ENCODE measurements at regions not wholly inside any gene's neighbourhood (a gene's known extent, or its start where the extent isn't known, plus 50 kb on each side); places are given as distances from the start of the nearest gene placed in this dataset.
"Not testable (repeated sequence)": the region's sequence is repeated elsewhere in the genome, so short reads cannot be mapped to it uniquely, and the experiment has no call there.

- Histone ChIP-seq H3K27me3 (ENCODE audit: control insufficient read depth in 1 of 2, insufficient read depth in 2 of 2, low read length in 2 of 2) (no peaks in the 10 kb centered on the region), H3K9ac (ENCODE audit: low read depth in 1 of 2, low read length in 2 of 2) (no peak overlapping the region), H3K4me1 (ENCODE audit: control insufficient read depth in 1 of 2, insufficient read depth in 2 of 2, low read length in 2 of 2) (no peaks in the 10 kb centered on the region), H3K27ac (ENCODE audit: low read depth, low read length) (no peak overlapping the region), H3K4me3 (ENCODE audit: low read depth in 1 of 2, low read length in 2 of 2) (no peak overlapping the region), H3K36me3 (ENCODE audit: control insufficient read depth in 1 of 2, insufficient read depth in 2 of 2, low read length in 2 of 2) (no peaks in the 10 kb centered on the region), H3K9me3 (ENCODE audit: control insufficient read depth in 1 of 2, low read length in 2 of 2) (no peaks in the 10 kb centered on the region)
Measured at GRCh38 chr17:21841839-21842238, 149.5 kb downstream of the KCNJ18 start.

- Histone ChIP-seq H3K4me1 (ENCODE audit: control insufficient read depth in 1 of 2, insufficient read depth in 2 of 2, low read length in 2 of 2) (no peaks in the 10 kb centered on the region), H3K4me3 (ENCODE audit: low read depth in 1 of 2, low read length in 2 of 2) (no peak overlapping the region), H3K27ac (ENCODE audit: low read depth, low read length) (no peak overlapping the region), H3K36me3 (ENCODE audit: control insufficient read depth in 1 of 2, insufficient read depth in 2 of 2, low read length in 2 of 2) (no peaks in the 10 kb centered on the region), H3K27me3 (ENCODE audit: control insufficient read depth in 1 of 2, insufficient read depth in 2 of 2, low read length in 2 of 2) (no peaks in the 10 kb centered on the region), H3K9ac (ENCODE audit: low read depth in 1 of 2, low read length in 2 of 2) (no peak overlapping the region), H3K9me3 (ENCODE audit: control insufficient read depth in 1 of 2, low read length in 2 of 2) (no peaks in the 10 kb centered on the region)
Measured at GRCh38 chr17:21842332-21843317, 150.3 kb downstream of the KCNJ18 start.

- Histone ChIP-seq H3K36me3 (ENCODE audit: control insufficient read depth in 1 of 2, insufficient read depth in 2 of 2, low read length in 2 of 2) (no peaks in the 10 kb centered on the region), H3K27me3 (ENCODE audit: control insufficient read depth in 1 of 2, insufficient read depth in 2 of 2, low read length in 2 of 2) (no peaks in the 10 kb centered on the region), H3K9me3 (ENCODE audit: control insufficient read depth in 1 of 2, low read length in 2 of 2) (peaks cover 0 to 6% of the 10 kb centered on the region in 2 donors), H3K27ac (ENCODE audit: low read depth, low read length) (no peak overlapping the region), H3K4me1 (ENCODE audit: control insufficient read depth in 1 of 2, insufficient read depth in 2 of 2, low read length in 2 of 2) (no peaks in the 10 kb centered on the region), H3K4me3 (ENCODE audit: low read depth in 1 of 2, low read length in 2 of 2) (no peak overlapping the region), H3K9ac (ENCODE audit: low read depth in 1 of 2, low read length in 2 of 2) (no peak overlapping the region)
Measured at GRCh38 chr17:21843318-21843865, 151.1 kb downstream of the KCNJ18 start.

- H3K9ac ChIP-seq (ENCODE audit: low read depth in 1 of 2, low read length in 2 of 2) = no peak overlapping the region
- H3K4me1 ChIP-seq (ENCODE audit: control insufficient read depth in 1 of 2, insufficient read depth in 2 of 2, low read length in 2 of 2) = no peaks in the 10 kb centered on the region
- no peak overlapping the region for H3K27ac ChIP-seq (ENCODE audit: low read depth, low read length)
- no peaks in the 10 kb centered on the region for H3K27me3 ChIP-seq (ENCODE audit: control insufficient read depth in 1 of 2, insufficient read depth in 2 of 2, low read length in 2 of 2)
- H3K9me3 ChIP-seq (ENCODE audit: control insufficient read depth in 1 of 2, low read length in 2 of 2) = peaks cover under 1 to 13% of the 10 kb centered on the region in 2 donors
- H3K4me3 ChIP-seq (ENCODE audit: low read depth in 1 of 2, low read length in 2 of 2) = no peak overlapping the region
- H3K36me3 ChIP-seq (ENCODE audit: control insufficient read depth in 1 of 2, insufficient read depth in 2 of 2, low read length in 2 of 2) = no peaks in the 10 kb centered on the region
Measured at GRCh38 chr17:21843951-21844590, 151.7 kb downstream of the KCNJ18 start.

GRCh38 chr17:21848510-21848909, 156.2 kb downstream of the KCNJ18 start:
- not testable (repeated sequence) for H3K4me1 ChIP-seq (ENCODE audit: control insufficient read depth in 1 of 2, insufficient read depth in 2 of 2, low read length in 2 of 2); H3K27me3 ChIP-seq (ENCODE audit: control insufficient read depth in 1 of 2, insufficient read depth in 2 of 2, low read length in 2 of 2); H3K27ac ChIP-seq (ENCODE audit: low read depth, low read length); H3K36me3 ChIP-seq (ENCODE audit: control insufficient read depth in 1 of 2, insufficient read depth in 2 of 2, low read length in 2 of 2); H3K9ac ChIP-seq (ENCODE audit: low read depth in 1 of 2, low read length in 2 of 2); H3K4me3 ChIP-seq (ENCODE audit: low read depth in 1 of 2, low read length in 2 of 2)
- H3K9me3 ChIP-seq (ENCODE audit: control insufficient read depth in 1 of 2, low read length in 2 of 2) = peaks cover 4 to 16% of the 10 kb centered on the region in 2 donors

- H3K9ac ChIP-seq (ENCODE audit: low read depth in 1 of 2, low read length in 2 of 2); H3K4me3 ChIP-seq (ENCODE audit: low read depth in 1 of 2, low read length in 2 of 2); H3K27ac ChIP-seq (ENCODE audit: low read depth, low read length); H3K27me3 ChIP-seq (ENCODE audit: control insufficient read depth in 1 of 2, insufficient read depth in 2 of 2, low read length in 2 of 2); H3K4me1 ChIP-seq (ENCODE audit: control insufficient read depth in 1 of 2, insufficient read depth in 2 of 2, low read length in 2 of 2); H3K36me3 ChIP-seq (ENCODE audit: control insufficient read depth in 1 of 2, insufficient read depth in 2 of 2, low read length in 2 of 2): not testable (repeated sequence)
- H3K9me3 ChIP-seq (ENCODE audit: control insufficient read depth in 1 of 2, low read length in 2 of 2) = peaks cover 4 to 16% of the 10 kb centered on the region in 2 donors
Measured at GRCh38 chr17:21849030-21849429, 156.7 kb downstream of the KCNJ18 start.

- H3K4me3 ChIP-seq (ENCODE audit: low read depth in 1 of 2, low read length in 2 of 2) = peak overlapping the region in 1 of 2 donors; percentile 10
- peaks cover 4 to 16% of the 10 kb centered on the region in 2 donors for H3K9me3 ChIP-seq (ENCODE audit: control insufficient read depth in 1 of 2, low read length in 2 of 2)
- H3K4me1 ChIP-seq (ENCODE audit: control insufficient read depth in 1 of 2, insufficient read depth in 2 of 2, low read length in 2 of 2); H3K27me3 ChIP-seq (ENCODE audit: control insufficient read depth in 1 of 2, insufficient read depth in 2 of 2, low read length in 2 of 2); H3K9ac ChIP-seq (ENCODE audit: low read depth in 1 of 2, low read length in 2 of 2); H3K27ac ChIP-seq (ENCODE audit: low read depth, low read length); H3K36me3 ChIP-seq (ENCODE audit: control insufficient read depth in 1 of 2, insufficient read depth in 2 of 2, low read length in 2 of 2): not testable (repeated sequence)
Measured at GRCh38 chr17:21850614-21851013, 158.3 kb downstream of the KCNJ18 start.
